HCT116 (cell line): ENCODE measurements at regions not wholly inside any gene's neighbourhood (a gene's known extent, or its start where the extent isn't known, plus 50 kb on each side); places are given as distances from the start of the nearest gene placed in this dataset.

Source experiments
- CEBPB ChIP-seq: IDR thresholded peaks from 2 replicates; pipeline ENCODE4 v1.6.1; 2012; ENCODE audit warnings: low read depth
- EGR1 ChIP-seq: IDR thresholded peaks from 2 replicates; pipeline ENCODE4 v1.6.1; 2012; ENCODE audit warnings: low read depth
- ELF1 ChIP-seq: IDR thresholded peaks from 2 replicates; pipeline ENCODE4 v1.6.1; 2012; ENCODE audit warnings: low read depth, borderline replicate concordance
- EZH2 ChIP-seq: fragments of 200-600 bp; sonication (generic); IDR thresholded peaks from 2 replicates; pipeline ENCODE4 v1.6.1; 2017; ENCODE audit warnings: antibody characterized with exemption, mixed run types
- POLR2A ChIP-seq: IDR thresholded peaks from 2 replicates; pipeline ENCODE4 v1.7.0; 2011; ENCODE audit warnings: borderline replicate concordance; ENCODE audit not compliant: insufficient read depth, insufficient read length; ENCODE audit errors: extremely low read depth
- POLR2AphosphoS5 ChIP-seq: IDR thresholded peaks from 2 replicates; pipeline ENCODE4 v1.6.1; 2011; ENCODE audit warnings: mild to moderate bottlenecking, low read depth, low read length, moderate library complexity
- RAD21 ChIP-seq: IDR thresholded peaks from 2 replicates; pipeline ENCODE4 v1.6.1; 2012; ENCODE audit warnings: low read depth, mild to moderate bottlenecking
- SP1 ChIP-seq: IDR thresholded peaks from 2 replicates; pipeline ENCODE4 v1.6.1; 2012; ENCODE audit warnings: low read depth
- SRF ChIP-seq: IDR thresholded peaks from 2 replicates; pipeline ENCODE4 v1.6.1; 2012; ENCODE audit warnings: low read depth
- ZNF274 ChIP-seq: fragments of 200-500 bp; sonication (Bioruptor generic); IDR thresholded peaks from 2 replicates; pipeline ENCODE4 v1.6.1; 2014; ENCODE audit warnings: mild to moderate bottlenecking, low read depth, low read length, inconsistent platforms
- TF ChIP-seq, protein P1 (sequence below), 3 experiments: fragments of 200-600 bp in 1 of 3; sonication (generic) in 1 of 3; IDR thresholded peaks in 2 of 3; conservative IDR thresholded peaks in 1 of 3; 2 replicates each; pipeline ENCODE4 v1.5.1; 2012 to 2017; ENCODE audit warnings: low read depth in 2 of 3, low read length in 2 of 3, antibody characterized with exemption in 1 of 3, borderline replicate concordance in 1 of 3, control low read depth in 1 of 3, mild to moderate bottlenecking in 1 of 3, mixed read lengths in 1 of 3, mixed run types in 1 of 3, moderate library complexity in 1 of 3; ENCODE audit not compliant: insufficient read depth in 1 of 3
- TF ChIP-seq, protein P2 (sequence below): IDR thresholded peaks from 2 replicates; pipeline ENCODE4 v1.6.1; 2012
- TF ChIP-seq, protein P3 (sequence below): IDR thresholded peaks from 2 replicates; pipeline ENCODE4 v1.6.1; 2012; ENCODE audit warnings: low read depth

DNA sequence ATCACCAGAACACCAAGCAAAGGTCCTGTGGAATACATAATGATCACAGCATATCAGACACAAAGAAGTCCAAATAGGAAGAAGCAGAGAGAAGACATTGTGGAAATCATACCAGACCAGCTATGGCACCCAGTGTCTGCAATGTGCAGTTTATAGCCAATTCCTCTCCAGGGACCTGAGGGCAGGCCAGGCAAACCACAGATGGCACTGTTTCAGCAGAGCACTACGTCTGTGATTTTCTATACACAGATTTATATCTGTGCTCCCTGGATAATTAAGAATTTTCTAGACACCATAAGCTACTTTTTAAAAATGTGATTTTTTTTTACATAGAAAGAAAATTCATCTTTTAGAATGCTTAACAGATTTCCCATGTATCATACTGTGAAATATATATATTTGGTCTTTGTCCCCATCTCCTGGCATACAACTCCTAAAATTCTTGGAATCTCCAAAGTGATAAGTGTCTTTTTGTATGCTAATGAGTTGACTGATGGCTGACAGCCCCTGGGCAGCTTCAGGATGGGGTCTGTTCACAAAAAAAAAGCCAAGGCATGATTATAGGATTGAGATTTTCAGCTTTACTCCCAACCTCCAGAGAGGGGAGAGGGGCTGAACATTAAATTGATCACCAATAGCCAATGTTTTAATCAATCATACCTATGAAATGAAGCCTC, 498.1 kb downstream of the SIPA1L2 start:
- TF ChIP-seq, protein P1, sequence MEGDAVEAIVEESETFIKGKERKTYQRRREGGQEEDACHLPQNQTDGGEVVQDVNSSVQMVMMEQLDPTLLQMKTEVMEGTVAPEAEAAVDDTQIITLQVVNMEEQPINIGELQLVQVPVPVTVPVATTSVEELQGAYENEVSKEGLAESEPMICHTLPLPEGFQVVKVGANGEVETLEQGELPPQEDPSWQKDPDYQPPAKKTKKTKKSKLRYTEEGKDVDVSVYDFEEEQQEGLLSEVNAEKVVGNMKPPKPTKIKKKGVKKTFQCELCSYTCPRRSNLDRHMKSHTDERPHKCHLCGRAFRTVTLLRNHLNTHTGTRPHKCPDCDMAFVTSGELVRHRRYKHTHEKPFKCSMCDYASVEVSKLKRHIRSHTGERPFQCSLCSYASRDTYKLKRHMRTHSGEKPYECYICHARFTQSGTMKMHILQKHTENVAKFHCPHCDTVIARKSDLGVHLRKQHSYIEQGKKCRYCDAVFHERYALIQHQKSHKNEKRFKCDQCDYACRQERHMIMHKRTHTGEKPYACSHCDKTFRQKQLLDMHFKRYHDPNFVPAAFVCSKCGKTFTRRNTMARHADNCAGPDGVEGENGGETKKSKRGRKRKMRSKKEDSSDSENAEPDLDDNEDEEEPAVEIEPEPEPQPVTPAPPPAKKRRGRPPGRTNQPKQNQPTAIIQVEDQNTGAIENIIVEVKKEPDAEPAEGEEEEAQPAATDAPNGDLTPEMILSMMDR (IDR thresholded peaks at IDR 0.05 in 2 of 3, conservative IDR thresholded peaks at IDR 0.05 in 1 of 3; ENCODE audit: borderline replicate concordance in 1 of 3, insufficient read depth in 1 of 3, low read depth in 2 of 3, low read length in 2 of 3): no peak
- TF ChIP-seq EGR1: no peak
- TF ChIP-seq CEBPB: no peak
- no peak for TF ChIP-seq POLR2A
- TF ChIP-seq ZNF274: no peak
- TF ChIP-seq, protein P2, sequence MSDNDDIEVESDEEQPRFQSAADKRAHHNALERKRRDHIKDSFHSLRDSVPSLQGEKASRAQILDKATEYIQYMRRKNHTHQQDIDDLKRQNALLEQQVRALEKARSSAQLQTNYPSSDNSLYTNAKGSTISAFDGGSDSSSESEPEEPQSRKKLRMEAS: no peak
- TF ChIP-seq, protein P3, sequence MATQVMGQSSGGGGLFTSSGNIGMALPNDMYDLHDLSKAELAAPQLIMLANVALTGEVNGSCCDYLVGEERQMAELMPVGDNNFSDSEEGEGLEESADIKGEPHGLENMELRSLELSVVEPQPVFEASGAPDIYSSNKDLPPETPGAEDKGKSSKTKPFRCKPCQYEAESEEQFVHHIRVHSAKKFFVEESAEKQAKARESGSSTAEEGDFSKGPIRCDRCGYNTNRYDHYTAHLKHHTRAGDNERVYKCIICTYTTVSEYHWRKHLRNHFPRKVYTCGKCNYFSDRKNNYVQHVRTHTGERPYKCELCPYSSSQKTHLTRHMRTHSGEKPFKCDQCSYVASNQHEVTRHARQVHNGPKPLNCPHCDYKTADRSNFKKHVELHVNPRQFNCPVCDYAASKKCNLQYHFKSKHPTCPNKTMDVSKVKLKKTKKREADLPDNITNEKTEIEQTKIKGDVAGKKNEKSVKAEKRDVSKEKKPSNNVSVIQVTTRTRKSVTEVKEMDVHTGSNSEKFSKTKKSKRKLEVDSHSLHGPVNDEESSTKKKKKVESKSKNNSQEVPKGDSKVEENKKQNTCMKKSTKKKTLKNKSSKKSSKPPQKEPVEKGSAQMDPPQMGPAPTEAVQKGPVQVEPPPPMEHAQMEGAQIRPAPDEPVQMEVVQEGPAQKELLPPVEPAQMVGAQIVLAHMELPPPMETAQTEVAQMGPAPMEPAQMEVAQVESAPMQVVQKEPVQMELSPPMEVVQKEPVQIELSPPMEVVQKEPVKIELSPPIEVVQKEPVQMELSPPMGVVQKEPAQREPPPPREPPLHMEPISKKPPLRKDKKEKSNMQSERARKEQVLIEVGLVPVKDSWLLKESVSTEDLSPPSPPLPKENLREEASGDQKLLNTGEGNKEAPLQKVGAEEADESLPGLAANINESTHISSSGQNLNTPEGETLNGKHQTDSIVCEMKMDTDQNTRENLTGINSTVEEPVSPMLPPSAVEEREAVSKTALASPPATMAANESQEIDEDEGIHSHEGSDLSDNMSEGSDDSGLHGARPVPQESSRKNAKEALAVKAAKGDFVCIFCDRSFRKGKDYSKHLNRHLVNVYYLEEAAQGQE: no peak
- TF ChIP-seq EZH2: no peak
- TF ChIP-seq RAD21: no peak
- no peak for TF ChIP-seq ELF1
- no peak for TF ChIP-seq SRF
- TF ChIP-seq SP1: no peak
- TF ChIP-seq POLR2AphosphoS5: no peak
